ENCODE measurements at regions not wholly inside any gene's neighbourhood (a gene's known extent, or its start where the extent isn't known, plus 50 kb on each side); places are given as distances from the start of the nearest gene placed in this dataset.
A peak's percentile ranks its signal among the peaks of the same experiment; 100 is the strongest.

- no peak overlapping the region for H3K4me3 ChIP-seq
- H3K9ac ChIP-seq, result no peak overlapping the region
- H4K20me1 ChIP-seq, result no peaks in the 10 kb centered on the region
- peaks cover 0 to 19% (median 13%) of the 10 kb centered on the region in 11 experiments; a peak in 17 of 22 replicates for H3K9me3 ChIP-seq (replicated peaks in 1 of 11)
- TF ChIP-seq Cebpa-rat (IDR thresholded peaks at IDR 0.05), result no peak
- H3K4me1 ChIP-seq, result peaks cover 6 to 18% (median 8%) of the 10 kb centered on the region in 10 experiments; a peak in 17 of 20 replicates
- H3K27ac ChIP-seq, result no peak overlapping the region
- H3K4me2 ChIP-seq, result peak overlapping the region in 4 of 11 experiments; percentile 4 to 57 (median 29); a peak in 6 of 22 replicates
- H3K27me3 ChIP-seq, result no peaks in the 10 kb centered on the region
- H3K36me3 ChIP-seq, result no peaks in the 10 kb centered on the region
Observed at GRCh38 chr11:10990160-10990559, 132.3 kb upstream of the ZBED5 start.

GRCh38 chr11:10986006-10986405 lies 128.2 kb upstream of the ZBED5 start:
- TF ChIP-seq Cebpa-rat (IDR thresholded peaks at IDR 0.05), result no peak
- no peaks in the 10 kb centered on the region for H3K9me3 ChIP-seq (replicated peaks in 1 of 11)

GRCh38 chr11:10984742-10985141 lies 126.9 kb upstream of the ZBED5 start:
- no peak overlapping the region for H3K27ac ChIP-seq
- H3K4me2 ChIP-seq, result no peak overlapping the region
- H3K9me3 ChIP-seq (replicated peaks in 1 of 11), result peaks cover 0 to 8% (median 0%) of the 10 kb centered on the region in 11 experiments; a peak in 2 of 22 replicates
- no peaks in the 10 kb centered on the region for H3K27me3 ChIP-seq
- no peaks in the 10 kb centered on the region for H4K20me1 ChIP-seq
- H3K9ac ChIP-seq, result no peak overlapping the region
- H3K4me3 ChIP-seq, result no peak overlapping the region
- TF ChIP-seq Cebpa-rat (IDR thresholded peaks at IDR 0.05), result no peak
- no peaks in the 10 kb centered on the region for H3K36me3 ChIP-seq
- H3K4me1 ChIP-seq, result peaks cover 10 to 40% (median 20%) of the 10 kb centered on the region in 10 experiments; a peak in 19 of 20 replicates

More at GRCh38 chr11:10986006-10986405, 128.2 kb upstream of the ZBED5 start:
- Histone ChIP-seq H3K4me1 (peaks cover 10 to 38% (median 17%) of the 10 kb centered on the region in 10 experiments; a peak in 18 of 20 replicates), H4K20me1 (no peaks in the 10 kb centered on the region), H3K4me3 (no peak overlapping the region), H3K9ac (no peak overlapping the region), H3K27ac (no peak overlapping the region), H3K36me3 (no peaks in the 10 kb centered on the region), H3K27me3 (no peaks in the 10 kb centered on the region), H3K4me2 (peak overlapping the region in 9 of 11 experiments; percentile 11 to 55 (median 29); a peak in 16 of 22 replicates)

- Histone ChIP-seq H3K4me3 (no peak overlapping the region), H3K9me3 (replicated peaks in 1 of 11) (peaks cover 0 to 8% (median 0%) of the 10 kb centered on the region in 11 experiments; a peak in 2 of 22 replicates), H3K9ac (no peak overlapping the region), H3K27ac (no peak overlapping the region), H3K36me3 (no peaks in the 10 kb centered on the region), H4K20me1 (no peaks in the 10 kb centered on the region), H3K4me1 (peaks cover 10 to 43% (median 24%) of the 10 kb centered on the region in 10 experiments; a peak in 19 of 20 replicates), H3K4me2 (no peak overlapping the region), H3K27me3 (no peaks in the 10 kb centered on the region)
- TF ChIP-seq Cebpa-rat (IDR thresholded peaks at IDR 0.05), result no peak
Observed at GRCh38 chr11:10984250-10984649, 126.4 kb upstream of the ZBED5 start.

- no peak overlapping the region for H3K4me3 ChIP-seq
- H3K9me3 ChIP-seq (replicated peaks in 1 of 11), result peaks cover 0 to 8% (median 0%) of the 10 kb centered on the region in 11 experiments; a peak in 2 of 22 replicates
- H3K36me3 ChIP-seq, result no peaks in the 10 kb centered on the region
- H3K4me2 ChIP-seq, result peak overlapping the region in 7 of 11 experiments; percentile 1 to 65 (median 34); a peak in 10 of 22 replicates
- no peaks in the 10 kb centered on the region for H3K27me3 ChIP-seq
- H3K9ac ChIP-seq, result no peak overlapping the region
- no peak for TF ChIP-seq Cebpa-rat (IDR thresholded peaks at IDR 0.05)
- H3K27ac ChIP-seq, result no peak overlapping the region
- peaks cover 10 to 56% (median 32%) of the 10 kb centered on the region in 10 experiments; a peak in 19 of 20 replicates for H3K4me1 ChIP-seq
- no peaks in the 10 kb centered on the region for H4K20me1 ChIP-seq
Observed at GRCh38 chr11:10982704-10983510, 125.1 kb upstream of the ZBED5 start.

GRCh38 chr11:10979529-10979928 lies 121.7 kb upstream of the ZBED5 start:
- Histone ChIP-seq H3K27me3 (no peaks in the 10 kb centered on the region), H4K20me1 (no peaks in the 10 kb centered on the region), H3K27ac (peak overlapping the region in 5 of 11 experiments; percentile 16 to 43 (median 34); a peak in 4 of 22 replicates), H3K4me2 (peak overlapping the region in 7 of 11 experiments; percentile 47 to 77 (median 65); a peak in 14 of 22 replicates), H3K9me3 (replicated peaks in 1 of 11) (peaks cover 0 to 8% (median 0%) of the 10 kb centered on the region in 11 experiments; a peak in 2 of 22 replicates), H3K4me1 (peaks cover 3 to 72% (median 27%) of the 10 kb centered on the region in 10 experiments; a peak in 16 of 20 replicates), H3K36me3 (no peaks in the 10 kb centered on the region), H3K9ac (no peak overlapping the region), H3K4me3 (no peak overlapping the region)
- TF ChIP-seq Cebpa-rat (IDR thresholded peaks at IDR 0.05), result no peak

- H3K27ac ChIP-seq, result no peak overlapping the region
- no peaks in the 10 kb centered on the region for H3K36me3 ChIP-seq
- H3K4me2 ChIP-seq, result peak overlapping the region in 5 of 11 experiments; percentile 40 to 77 (median 66); a peak in 8 of 22 replicates
- TF ChIP-seq Cebpa-rat (IDR thresholded peaks at IDR 0.05), result no peak
- H3K4me1 ChIP-seq, result peaks cover under 1 to 72% (median 25%) of the 10 kb centered on the region in 10 experiments; a peak in 16 of 20 replicates
- no peaks in the 10 kb centered on the region for H3K27me3 ChIP-seq
- H3K4me3 ChIP-seq, result no peak overlapping the region
- H4K20me1 ChIP-seq, result no peaks in the 10 kb centered on the region
- H3K9ac ChIP-seq, result no peak overlapping the region
- H3K9me3 ChIP-seq (replicated peaks in 1 of 11), result peaks cover 0 to 8% (median 0%) of the 10 kb centered on the region in 11 experiments; a peak in 2 of 22 replicates
Observed at GRCh38 chr11:10978198-10978597, 120.3 kb upstream of the ZBED5 start.

GRCh38 chr11:10975287-10975721 lies 117.5 kb upstream of the ZBED5 start:
- Histone ChIP-seq H3K9me3 (replicated peaks in 1 of 11) (peaks cover 0 to 4% (median 0%) of the 10 kb centered on the region in 11 experiments; a peak in 2 of 22 replicates), H3K4me1 (peaks cover 0 to 51% (median 17%) of the 10 kb centered on the region in 10 experiments; a peak in 14 of 20 replicates), H3K36me3 (no peaks in the 10 kb centered on the region), H3K27ac (no peak overlapping the region), H3K4me3 (no peak overlapping the region), H4K20me1 (no peaks in the 10 kb centered on the region), H3K9ac (no peak overlapping the region), H3K4me2 (peak overlapping the region in 1 of 11 experiments; percentile 42; a peak in 1 of 22 replicates), H3K27me3 (no peaks in the 10 kb centered on the region)
- no peak for TF ChIP-seq Cebpa-rat (IDR thresholded peaks at IDR 0.05)

GRCh38 chr11:10973416-10973815 lies 115.6 kb upstream of the ZBED5 start:
- Histone ChIP-seq H3K27me3 (no peaks in the 10 kb centered on the region), H3K4me1 (peaks cover 0 to 33% (median under 1%) of the 10 kb centered on the region in 10 experiments; a peak in 8 of 20 replicates), H3K9ac (no peak overlapping the region), H3K4me3 (no peak overlapping the region), H4K20me1 (no peaks in the 10 kb centered on the region), H3K9me3 (replicated peaks in 1 of 11) (peaks cover 0 to 4% (median 0%) of the 10 kb centered on the region in 11 experiments; a peak in 1 of 22 replicates), H3K36me3 (no peaks in the 10 kb centered on the region), H3K27ac (no peak overlapping the region), H3K4me2 (no peak overlapping the region)
- no peak for TF ChIP-seq Cebpa-rat (IDR thresholded peaks at IDR 0.05)
